ENCODE measurements at regions not wholly inside any gene's neighbourhood (a gene's known extent, or its start where the extent isn't known, plus 50 kb on each side); places are given as distances from the start of the nearest gene placed in this dataset.

DNA sequence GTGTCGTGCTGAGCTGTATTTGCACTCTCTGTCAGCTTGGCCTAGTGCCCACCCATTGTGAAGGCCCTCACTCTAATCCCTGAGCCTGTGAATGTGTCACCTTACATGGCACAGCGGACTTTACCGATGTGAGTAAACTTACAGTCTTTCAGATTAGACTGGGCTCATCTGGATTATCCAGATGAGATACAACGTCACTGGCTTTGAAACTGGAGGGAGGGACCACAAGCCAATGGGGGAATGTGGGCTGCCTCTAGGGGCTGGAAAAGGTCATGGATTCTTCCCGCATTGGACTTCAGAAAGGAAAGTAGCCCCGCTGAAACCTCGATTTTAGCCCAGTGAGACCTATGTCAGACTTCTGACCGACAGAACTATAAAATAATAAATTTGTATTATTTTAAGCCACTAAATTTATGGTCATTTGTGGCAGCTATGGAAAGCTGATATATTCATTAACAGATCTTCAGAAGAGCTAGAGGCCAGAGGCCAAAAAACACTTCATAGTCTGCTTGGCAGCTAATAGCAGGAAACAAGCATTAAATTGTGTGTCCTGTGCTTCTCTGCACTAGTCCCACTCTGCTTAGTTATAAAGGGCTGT lies 139.0 kb upstream of the GAS1 start:
- peak; percentile 35 for DNase-seq

DNA sequence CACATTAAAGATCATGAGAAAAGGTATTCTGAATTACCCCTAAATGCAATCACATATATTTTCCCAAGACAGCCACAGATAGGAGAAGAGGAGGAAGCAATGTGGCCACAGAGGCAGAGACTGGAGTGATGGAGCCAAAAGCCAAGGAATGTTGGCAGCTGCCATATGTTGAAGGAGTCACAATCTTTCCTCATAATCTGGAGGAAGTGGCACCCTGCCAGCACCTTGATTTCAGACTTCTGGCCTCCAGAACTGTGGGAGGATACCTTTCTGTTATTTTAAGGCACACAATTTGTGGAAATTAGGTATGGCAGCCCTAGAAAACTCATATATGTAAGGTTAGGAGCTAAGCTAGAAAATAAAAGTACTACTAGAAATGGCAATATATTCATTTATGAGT lies 139.9 kb upstream of the GAS1 start:
- no peak for DNase-seq

DNA sequence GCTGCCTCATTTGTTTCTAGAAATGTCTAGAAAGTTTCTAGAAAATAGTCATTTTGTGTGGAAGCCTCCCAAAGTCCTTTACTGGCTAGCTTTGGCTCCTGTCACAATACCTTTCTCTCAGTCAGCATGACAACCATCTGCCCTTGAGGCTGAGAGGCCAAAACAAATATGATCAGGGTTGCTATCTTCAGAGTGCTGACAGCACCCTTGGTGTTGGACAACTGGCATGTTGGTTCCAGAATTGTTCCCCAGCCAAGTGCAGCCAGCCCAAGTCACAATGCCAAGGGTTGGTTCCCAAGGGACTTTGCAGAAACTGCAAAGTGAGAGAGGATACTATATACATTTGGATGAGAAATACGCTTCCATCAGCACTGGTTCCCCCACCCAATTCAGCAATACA lies 140.9 kb upstream of the GAS1 start:
- no peak for DNase-seq

- DNase-seq = no peak
Measured at GRCh38 chr9:87088621-87089365, 141.5 kb upstream of the GAS1 start.

- DNase-seq = no peak
Measured at GRCh38 chr9:87089506-87089905, 142.2 kb upstream of the GAS1 start.

GRCh38 chr9:87089929-87090328 lies 142.6 kb upstream of the GAS1 start:
- no peak for DNase-seq

GRCh38 chr9:87093777-87094176 lies 146.5 kb upstream of the GAS1 start:
- no peak for DNase-seq

DNA sequence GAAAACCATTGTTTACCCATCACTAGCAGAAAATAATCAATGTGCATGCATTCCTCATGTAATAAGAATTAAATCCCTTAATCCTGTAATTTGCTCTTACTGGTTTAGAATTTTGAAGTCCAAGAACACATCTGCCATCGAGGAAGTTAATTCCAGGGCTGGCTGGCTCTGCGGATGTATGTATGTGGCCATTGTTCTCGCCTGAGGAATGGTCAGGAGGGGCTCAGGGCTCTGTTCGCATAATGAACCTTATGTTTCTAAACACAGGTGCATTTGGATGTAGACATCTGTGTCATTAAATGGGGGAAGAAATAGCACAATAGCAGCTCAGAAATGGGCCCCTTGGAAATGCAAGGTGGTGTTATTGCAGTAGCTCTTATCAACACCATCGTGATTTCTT lies 148.6 kb upstream of the GAS1 start:
- no peak for DNase-seq

GRCh38 chr9:87096506-87096905 lies 149.2 kb upstream of the GAS1 start:
- DNase-seq = no peak

- no peak for DNase-seq
Measured at GRCh38 chr9:87097238-87097637, 149.9 kb upstream of the GAS1 start.

DNA sequence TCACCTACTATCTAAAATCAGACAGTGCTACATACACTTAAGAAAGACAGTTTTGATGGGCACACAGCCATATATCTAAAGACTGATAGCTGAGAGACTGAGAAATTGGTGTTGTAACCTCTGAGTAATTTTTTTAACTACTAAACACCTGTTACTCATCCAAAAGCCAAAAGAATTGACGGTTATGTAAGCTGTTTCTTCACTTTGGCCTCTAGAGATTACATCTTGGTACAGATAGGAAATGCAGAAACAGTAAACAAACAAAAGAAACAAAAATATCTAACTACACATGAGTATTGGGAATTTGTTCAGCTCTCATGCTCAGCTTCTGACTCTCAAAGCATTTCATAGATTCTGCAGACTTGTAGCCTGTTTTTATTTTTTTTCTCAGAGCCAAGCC lies 152.1 kb upstream of the GAS1 start:
- DNase-seq = no peak

DNA sequence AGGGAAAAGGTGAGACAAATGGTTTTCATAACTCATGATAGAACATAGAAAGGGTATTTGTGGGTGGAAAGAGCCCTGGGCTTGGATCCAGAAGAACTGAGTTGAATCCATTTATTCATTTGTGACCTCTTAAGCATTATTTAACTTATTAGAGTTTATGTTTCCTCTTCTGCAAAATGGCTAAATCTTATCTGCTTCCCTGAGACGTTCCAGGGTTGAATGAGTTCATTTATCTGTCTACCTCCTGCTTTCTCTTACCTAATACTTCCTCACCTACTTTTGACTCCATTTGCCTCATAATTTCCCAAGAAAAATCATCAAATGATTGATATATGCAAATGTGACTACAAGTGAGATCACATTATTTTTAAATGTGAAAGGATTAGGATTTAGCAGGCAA lies 152.7 kb upstream of the GAS1 start:
- DNase-seq = no peak

GRCh38 chr9:87102126-87102525 lies 154.8 kb upstream of the GAS1 start:
- DNase-seq = no peak

DNA sequence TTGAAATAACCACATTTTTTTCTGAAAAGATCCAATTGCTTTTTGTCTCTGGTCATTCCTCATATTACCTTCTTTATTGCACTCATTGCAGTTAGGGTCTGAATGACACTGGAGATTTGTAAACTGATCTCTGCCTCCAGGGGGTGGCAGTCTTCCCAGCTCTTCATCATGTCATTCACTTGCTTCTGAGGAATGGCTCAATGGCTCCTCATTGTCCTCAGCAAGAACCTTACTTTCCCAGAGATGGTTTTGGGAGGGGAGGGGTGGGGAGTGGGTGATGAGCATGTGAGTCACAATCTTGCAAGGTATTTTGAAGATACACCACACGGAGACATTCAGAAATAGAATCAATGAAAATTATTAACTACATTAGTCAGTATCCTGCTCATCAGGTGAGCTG lies 159.8 kb upstream of the GAS1 start:
- DNase-seq = no peak

GRCh38 chr9:87108661-87109060 lies 161.4 kb upstream of the GAS1 start:
- no peak for DNase-seq

DNA sequence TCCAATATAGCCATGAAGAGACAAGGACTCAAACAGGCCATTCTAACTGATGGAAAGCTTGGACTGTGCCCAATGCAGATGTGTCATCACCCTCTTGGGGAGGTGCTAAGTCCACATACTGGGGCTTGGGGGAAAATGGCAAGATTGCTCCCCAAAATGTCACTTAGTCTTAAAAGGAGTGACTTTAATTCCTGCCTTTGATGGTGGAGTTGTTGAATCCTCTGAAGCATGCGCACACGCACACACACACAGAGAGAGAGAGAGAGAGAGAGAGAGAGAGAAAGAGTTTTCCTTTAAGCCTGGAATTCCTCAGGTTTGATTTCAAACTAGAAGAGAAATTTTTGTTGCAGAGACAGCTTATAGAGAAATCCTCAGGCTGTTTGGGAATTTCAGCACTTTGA lies 161.9 kb upstream of the GAS1 start:
- no peak for DNase-seq

DNA sequence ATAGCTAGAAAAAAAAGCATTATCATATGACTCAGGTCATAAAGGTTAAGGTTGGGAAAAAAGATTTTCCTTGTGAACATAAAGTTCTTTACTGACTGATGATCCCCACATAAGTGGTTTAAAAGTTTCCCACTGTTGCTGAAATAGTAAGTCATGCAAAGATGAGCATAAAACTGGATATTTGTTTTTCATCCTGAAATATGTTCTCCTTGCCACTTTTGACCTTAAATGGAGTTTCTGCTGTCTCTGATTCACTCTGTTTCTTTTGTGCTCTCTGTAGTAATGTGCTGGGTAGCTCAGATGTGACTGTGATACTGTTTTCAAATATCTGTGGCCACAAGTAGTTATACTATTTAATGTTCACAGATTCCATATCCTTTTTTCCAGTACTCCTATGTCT lies 162.5 kb upstream of the GAS1 start:
- no peak for DNase-seq

GRCh38 chr9:87111010-87111409 lies 163.7 kb upstream of the GAS1 start:
- DNase-seq = no peak

- DNase-seq = no peak
Measured at GRCh38 chr9:87112656-87113055, 165.3 kb upstream of the GAS1 start.

- DNase-seq = no peak
Measured at GRCh38 chr9:87113874-87114273, 166.6 kb upstream of the GAS1 start.

- DNase-seq = no peak
Measured at GRCh38 chr9:87115785-87116184, 168.5 kb upstream of the GAS1 start.

DNA sequence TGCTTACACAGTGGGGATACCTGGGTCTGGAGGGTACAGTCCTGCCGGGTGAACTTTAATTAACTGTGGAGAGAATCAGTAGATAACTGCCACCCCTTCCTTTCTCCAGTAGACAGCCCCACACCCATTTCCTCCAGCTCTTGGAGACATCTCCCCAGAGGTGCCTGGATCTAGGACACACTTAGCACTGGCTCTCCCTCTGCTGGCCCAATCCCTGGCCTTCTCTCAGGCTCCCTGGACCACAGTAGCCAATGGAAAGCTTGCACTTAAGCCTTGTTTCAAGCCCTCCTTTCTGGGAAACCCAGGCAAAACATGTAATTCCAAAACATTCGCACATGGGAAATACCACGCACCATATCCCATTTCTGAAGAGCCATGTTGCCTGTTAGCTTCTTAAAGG lies 169.2 kb upstream of the GAS1 start:
- no peak for DNase-seq

DNA sequence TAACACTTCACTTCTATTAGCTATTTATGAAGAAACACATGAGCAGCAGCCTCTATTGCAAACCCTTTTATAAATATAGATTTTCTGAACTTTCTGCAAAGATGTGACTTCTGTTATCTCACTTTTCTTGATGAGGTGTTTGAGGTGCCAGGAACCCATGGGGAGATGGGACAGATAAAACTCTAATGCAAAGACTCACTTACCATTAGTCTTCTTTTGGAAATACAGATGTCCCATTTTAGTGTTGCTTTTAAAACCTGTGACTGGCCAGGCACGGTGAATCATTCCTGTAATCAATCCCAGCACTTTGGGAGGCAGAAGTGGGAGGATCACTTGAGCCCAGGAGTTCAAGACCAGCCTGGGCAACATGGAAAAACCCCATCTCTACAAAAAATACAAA lies 171.3 kb upstream of the GAS1 start:
- no peak for DNase-seq

DNA sequence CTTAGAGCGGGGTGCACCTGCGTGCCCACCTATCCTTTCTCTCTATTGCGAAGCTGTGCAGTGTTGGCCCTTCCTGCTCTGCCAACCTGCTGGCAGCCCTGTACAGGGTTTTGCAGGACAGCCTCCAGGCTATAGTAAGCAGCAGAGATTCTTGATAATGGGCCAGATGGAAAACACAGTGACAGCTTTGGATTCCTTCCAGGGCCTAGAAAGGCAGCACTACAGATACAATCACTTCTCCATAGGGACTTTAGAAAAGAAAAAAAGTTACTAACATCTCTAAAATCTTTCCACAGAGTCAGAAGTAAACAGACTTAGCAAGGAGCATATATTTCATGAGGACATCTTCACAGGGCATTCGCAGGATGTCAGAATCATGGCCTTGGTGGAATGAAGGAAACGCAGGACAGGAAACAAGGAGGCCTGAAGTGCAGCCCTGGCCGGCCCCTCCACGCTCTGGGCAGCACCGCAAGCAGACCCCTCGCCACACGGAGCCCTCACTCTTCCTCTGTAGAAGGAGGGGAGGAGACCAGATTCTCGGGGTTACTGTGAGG lies 172.1 kb upstream of the GAS1 start:
- DNase-seq = no peak
